Upper lobe of right lung (tissue), 1 donor: ENCODE measurements at regions not wholly inside any gene's neighbourhood (a gene's known extent, or its start where the extent isn't known, plus 50 kb on each side); places are given as distances from the start of the nearest gene placed in this dataset.

Source experiments
- ATAC-seq: fragments of 200-7000 bp; cut with Tn5 transposase; one replicate; pipeline ENCODE4 v1.9.1; 2020; ENCODE audit warnings: mild to moderate bottlenecking, moderate library complexity
- DNase-seq: peaks from one replicate; pipeline ENCODE4 v3.0.0-alpha.2; 2020
- H3K27ac ChIP-seq: fragments of 200-600 bp; one replicate; pipeline ENCODE4 v1.8.0; 2022
- H3K27me3 ChIP-seq: fragments of 200-600 bp; one replicate; pipeline ENCODE4 v1.8.0; 2022; ENCODE audit warnings: mild to moderate bottlenecking
- H3K36me3 ChIP-seq: fragments of 200-600 bp; one replicate; pipeline ENCODE4 v1.8.0; 2022
- H3K4me1 ChIP-seq: fragments of 200-600 bp; one replicate; pipeline ENCODE4 v1.8.0; 2022
- H3K4me3 ChIP-seq: fragments of 200-600 bp; one replicate; pipeline ENCODE4 v1.8.0; 2022; ENCODE audit warnings: mild to moderate bottlenecking
- H3K9me3 ChIP-seq: fragments of 200-600 bp; one replicate; pipeline ENCODE4 v1.8.0; 2022
- CTCF ChIP-seq: fragments of 200-600 bp; IDR thresholded peaks from one replicate; pipeline ENCODE4 v1.8.0; 2022; ENCODE audit warnings: antibody characterized with exemption
- intact Hi-C: fragments of 100-400 bp; cut with DNase I; formaldehyde crosslinking; loops from one replicate; pipeline ENCODE4 v1.11.0; 2022
- donor health status: DM: no; HTN: yes; CAD: no; lungs with severe emphysema.

GRCh38 chr1:87833166-87833565, 504.5 kb downstream of the LMO4 start:
- H3K27me3 ChIP-seq, result no peaks in the 10 kb centered on the region
- H3K9me3 ChIP-seq, result no peaks in the 10 kb centered on the region
- no peak for ATAC-seq
- H3K4me3 ChIP-seq, result no peak overlapping the region
- H3K4me1 ChIP-seq, result no peaks in the 10 kb centered on the region
- H3K36me3 ChIP-seq, result no peaks in the 10 kb centered on the region
- TF ChIP-seq CTCF, result no peak
- no peak for DNase-seq
- intact Hi-C loops, result no loop called here
- no peak overlapping the region for H3K27ac ChIP-seq

GRCh38 chr1:87834151-87834550, 505.5 kb downstream of the LMO4 start:
- Histone ChIP-seq H3K36me3 (no peaks in the 10 kb centered on the region), H3K4me1 (no peaks in the 10 kb centered on the region), H3K27ac (no peak overlapping the region), H3K27me3 (no peaks in the 10 kb centered on the region), H3K4me3 (no peak overlapping the region), H3K9me3 (no peaks in the 10 kb centered on the region)
- intact Hi-C loops, result no loop called here
- ATAC-seq, result no peak
- DNase-seq, result no peak
- TF ChIP-seq CTCF, result no peak

GRCh38 chr1:87834941-87835340, 506.3 kb downstream of the LMO4 start:
- H3K9me3 ChIP-seq, result no peaks in the 10 kb centered on the region
- no peak for TF ChIP-seq CTCF
- no peak for DNase-seq
- ATAC-seq, result no peak
- no peaks in the 10 kb centered on the region for H3K4me1 ChIP-seq
- H3K4me3 ChIP-seq, result no peak overlapping the region
- intact Hi-C loops, result no loop called here
- no peak overlapping the region for H3K27ac ChIP-seq
- no peaks in the 10 kb centered on the region for H3K36me3 ChIP-seq
- no peaks in the 10 kb centered on the region for H3K27me3 ChIP-seq

- H3K27me3 ChIP-seq, result no peaks in the 10 kb centered on the region
- no peak overlapping the region for H3K27ac ChIP-seq
- no peak overlapping the region for H3K4me3 ChIP-seq
- H3K36me3 ChIP-seq, result no peaks in the 10 kb centered on the region
- intact Hi-C loops, result no loop called here
- H3K9me3 ChIP-seq, result no peaks in the 10 kb centered on the region
- DNase-seq, result no peak
- no peaks in the 10 kb centered on the region for H3K4me1 ChIP-seq
- no peak for TF ChIP-seq CTCF
- ATAC-seq, result no peak
These were observed 512.1 kb downstream of the LMO4 start for GRCh38 chr1:87840767-87841166.

- TF ChIP-seq CTCF, result no peak
- ATAC-seq (no peak), DNase-seq (no peak)
- H3K9me3 ChIP-seq, result no peaks in the 10 kb centered on the region
- no peaks in the 10 kb centered on the region for H3K4me1 ChIP-seq
- H3K27ac ChIP-seq, result no peak overlapping the region
- no peaks in the 10 kb centered on the region for H3K36me3 ChIP-seq
- H3K4me3 ChIP-seq, result no peak overlapping the region
- intact Hi-C loops, result no loop called here
- no peaks in the 10 kb centered on the region for H3K27me3 ChIP-seq
These were observed 512.7 kb downstream of the LMO4 start for GRCh38 chr1:87841332-87841731.

GRCh38 chr1:87842156-87842555, 513.5 kb downstream of the LMO4 start:
- no peaks in the 10 kb centered on the region for H3K4me1 ChIP-seq
- TF ChIP-seq CTCF, result no peak
- no peak overlapping the region for H3K27ac ChIP-seq
- ATAC-seq, result no peak
- no peaks in the 10 kb centered on the region for H3K9me3 ChIP-seq
- no peaks in the 10 kb centered on the region for H3K27me3 ChIP-seq
- DNase-seq, result no peak
- intact Hi-C loops, result no loop called here
- H3K36me3 ChIP-seq, result no peaks in the 10 kb centered on the region
- H3K4me3 ChIP-seq, result no peak overlapping the region
